ENCODE measurements at regions not wholly inside any gene's neighbourhood (a gene's known extent, or its start where the extent isn't known, plus 50 kb on each side); places are given as distances from the start of the nearest gene placed in this dataset.

- DNase-seq = no peak
Observed at GRCh38 chr7:52119537-52119936, 802.9 kb upstream of the COBL start.

GRCh38 chr7:52114509-52114908 is 797.9 kb upstream of the COBL start:
- no peak for DNase-seq

GRCh38 chr7:52114056-52114455 is 797.4 kb upstream of the COBL start:
- DNase-seq = no peak

GRCh38 chr7:52107355-52107754 is 790.7 kb upstream of the COBL start:
- no peak for DNase-seq

GRCh38 chr7:52095861-52096260 is 779.3 kb upstream of the COBL start:
- DNase-seq = no peak

GRCh38 chr7:52091996-52092395 is 775.4 kb upstream of the COBL start:
- DNase-seq = no peak

GRCh38 chr7:52091101-52091500 is 774.5 kb upstream of the COBL start:
- DNase-seq = no peak

- DNase-seq = no peak
Observed at GRCh38 chr7:52088008-52088901, 771.6 kb upstream of the COBL start.

GRCh38 chr7:52085610-52086009 is 769.0 kb upstream of the COBL start:
- no peak for DNase-seq

GRCh38 chr7:52080493-52080892 is 763.9 kb upstream of the COBL start:
- no peak for DNase-seq

- DNase-seq = no peak
Observed at GRCh38 chr7:52079726-52080125, 763.1 kb upstream of the COBL start.

GRCh38 chr7:52077571-52077970 is 761.0 kb upstream of the COBL start:
- no peak for DNase-seq

- DNase-seq = no peak
Observed at GRCh38 chr7:52074912-52075311, 758.3 kb upstream of the COBL start.

- no peak for DNase-seq
Observed at GRCh38 chr7:52074071-52074470, 757.5 kb upstream of the COBL start.

- no peak for DNase-seq
Observed at GRCh38 chr7:52071744-52072143, 755.1 kb upstream of the COBL start.

- no peak for DNase-seq
Observed at GRCh38 chr7:52064493-52064892, 747.9 kb upstream of the COBL start.

- DNase-seq = no peak
Observed at GRCh38 chr7:52061666-52062065, 745.1 kb upstream of the COBL start.

- no peak for DNase-seq
Observed at GRCh38 chr7:52053525-52053924, 736.9 kb upstream of the COBL start.

- DNase-seq = no peak
Observed at GRCh38 chr7:52030722-52031121, 714.1 kb upstream of the COBL start.

- no peak for DNase-seq
Observed at GRCh38 chr7:52026140-52026539, 709.5 kb upstream of the COBL start.

- no peak for DNase-seq
Observed at GRCh38 chr7:52021343-52021742, 704.7 kb upstream of the COBL start.

- DNase-seq = no peak
Observed at GRCh38 chr7:52018680-52019054, 702.1 kb upstream of the COBL start.

- peak; percentile 13 for DNase-seq
Observed at GRCh38 chr7:52017802-52018679, 701.4 kb upstream of the COBL start.

GRCh38 chr7:52009181-52009580 is 692.6 kb upstream of the COBL start:
- DNase-seq = no peak

All from NCI-H69 (cell line).